Endothelial cell of umbilical vein (primary cell): ENCODE measurements at regions not wholly inside any gene's neighbourhood (a gene's known extent, or its start where the extent isn't known, plus 50 kb on each side); places are given as distances from the start of the nearest gene placed in this dataset.

Experiments used
- BruUV-seq: library from RNA; stranded (reverse); fragments of 400-500 nt; replicated peaks from 2 replicates; lab custom pipeline; 2021; lab: Mats Ljungman, UMichigan
- CTCF ChIA-PET: fragments of 300-600, 350-600 bp; sonication (Branson Sonifier 250); formaldehyde crosslinking; loops from one replicate; lab custom pipeline; 2021; ENCODE audit warnings: antibody characterized with exemption, inconsistent platforms; lab: Charles Lee
- POLR2A ChIA-PET: fragments of 300-600, 350-600 bp; sonication (Branson Sonifier 250); formaldehyde crosslinking; loops from one replicate; lab custom pipeline; 2021; ENCODE audit warnings: antibody characterized with exemption, inconsistent platforms; lab: Charles Lee
- DNase-seq: peaks from one replicate; pipeline ENCODE4 v3.0.0-alpha.2; 2011; ENCODE audit warnings: low read depth, low spot score
- FAIRE-seq: peaks from 2 replicates; lab custom pipeline; 2011; peaks lifted over from hg19 to GRCh38; lab: Jason Lieb, UNC
- H2AFZ ChIP-seq: 2 replicates; pipeline ENCODE4 v1.6.0; 2012; ENCODE audit warnings: low read depth, low read length, control low read depth, inconsistent platforms
- H3K27ac ChIP-seq: 2 replicates; pipeline ENCODE4 v1.5.1; 2011; ENCODE audit warnings: low read depth, mild to moderate bottlenecking, control low read depth, low read length, moderate library complexity; ENCODE audit not compliant: insufficient read depth
- H3K27me3 ChIP-seq, 2 experiments: 2 replicates each; pipeline versions ENCODE4 v1.6.0 to v1.6.1; 2011; ENCODE audit warnings: low read length in 2 of 2, mixed read lengths in 1 of 2; ENCODE audit not compliant: control insufficient read depth in 2 of 2, insufficient read depth in 2 of 2
- H3K36me3 ChIP-seq, 2 experiments: 2 replicates in 1 of 2; 3 replicates in 1 of 2; pipeline ENCODE4 v1.5.1; 2011; ENCODE audit warnings: low read length in 2 of 2, mild to moderate bottlenecking in 1 of 2, moderate library complexity in 1 of 2; ENCODE audit not compliant: control insufficient read depth in 2 of 2, insufficient read depth in 2 of 2; ENCODE audit errors: extremely low read depth in 1 of 2
- H3K4me1 ChIP-seq: 3 replicates; pipeline ENCODE4 v1.5.1; 2011; ENCODE audit warnings: mild to moderate bottlenecking, low read length; ENCODE audit not compliant: control insufficient read depth, insufficient read depth; ENCODE audit errors: extremely low read depth
- H3K4me2 ChIP-seq: 2 replicates; pipeline ENCODE4 v1.6.1; 2011; ENCODE audit warnings: low read length, control low read depth, mixed read lengths; ENCODE audit not compliant: insufficient read depth
- H3K4me3 ChIP-seq, 3 experiments: fragments of 200-600 bp in 1 of 3; sonication (generic), shearing (Covaris generic) in 1 of 3; replicated peaks in 1 of 3; 2 replicates each; pipeline ENCODE4 v1.5.1; 2011 to 2016; ENCODE audit warnings: control low read depth in 3 of 3, low read length in 3 of 3, mild to moderate bottlenecking in 2 of 3, inconsistent platforms in 1 of 3, low read depth in 1 of 3, moderate library complexity in 1 of 3; ENCODE audit not compliant: insufficient read depth in 1 of 3
- H3K79me2 ChIP-seq: 2 replicates; pipeline ENCODE4 v1.6.0; 2012; ENCODE audit warnings: low read length, inconsistent platforms; ENCODE audit not compliant: control insufficient read depth, insufficient read depth
- H3K9ac ChIP-seq: replicated peaks from 2 replicates; pipeline ENCODE3; 2011; ENCODE audit warnings: low read length, control low read depth; ENCODE audit not compliant: insufficient read depth; ENCODE audit errors: extremely low read depth
- H3K9me1 ChIP-seq: replicated peaks from 3 replicates; pipeline ENCODE4 v1.6.0; 2011; ENCODE audit warnings: mild to moderate bottlenecking, low read length; ENCODE audit not compliant: control insufficient read depth, insufficient read depth; ENCODE audit errors: extremely low read depth
- H3K9me3 ChIP-seq: replicated peaks from 2 replicates; pipeline ENCODE4 v1.5.1; 2012; ENCODE audit warnings: low read length, inconsistent platforms; ENCODE audit not compliant: control insufficient read depth, insufficient read depth
- H4K20me1 ChIP-seq: replicated peaks from 2 replicates; pipeline ENCODE3; 2011; ENCODE audit warnings: mild to moderate bottlenecking, low read length; ENCODE audit not compliant: control insufficient read depth, insufficient read depth; ENCODE audit errors: extremely low read depth
- EZH2 ChIP-seq: IDR thresholded peaks from 2 replicates; pipeline ENCODE4 v1.6.1; 2012; ENCODE audit warnings: borderline replicate concordance, low read depth, mild to moderate bottlenecking, moderate library complexity, low read length, inconsistent platforms; ENCODE audit not compliant: severe bottlenecking
- FOS ChIP-seq: IDR thresholded peaks from 2 replicates; pipeline ENCODE4 v1.6.1; 2011; ENCODE audit warnings: mild to moderate bottlenecking, low read length, moderate library complexity, borderline replicate concordance; ENCODE audit not compliant: insufficient read depth
- GATA2 ChIP-seq: IDR thresholded peaks from 2 replicates; pipeline ENCODE4 v1.7.0; 2011; ENCODE audit warnings: low read depth, mild to moderate bottlenecking, moderate library complexity, mixed read lengths, low read length; ENCODE audit not compliant: insufficient read length, insufficient read depth
- JUN ChIP-seq: IDR thresholded peaks from 2 replicates; pipeline ENCODE4 v1.6.1; 2011; ENCODE audit warnings: borderline replicate concordance, low read depth; ENCODE audit not compliant: insufficient read length, insufficient read depth
- MYC ChIP-seq: IDR thresholded peaks from one replicate; pipeline ENCODE4 v1.6.1; 2011; ENCODE audit warnings: mild to moderate bottlenecking, low read depth, low read length
- POLR2A ChIP-seq: IDR thresholded peaks from 2 replicates; pipeline ENCODE4 v1.6.1; 2012; ENCODE audit warnings: low read depth, mild to moderate bottlenecking, control low read depth, low read length
- POLR2AphosphoS5 ChIP-seq: IDR thresholded peaks from 2 replicates; pipeline ENCODE4 v1.6.1; 2012; ENCODE audit warnings: low read depth, mild to moderate bottlenecking, control low read depth, low read length, moderate library complexity; ENCODE audit not compliant: insufficient read depth
- dilution Hi-C: fragments of 300-500 bp; cut with MboI; formaldehyde crosslinking; loops from one replicate; pipeline ENCODE4 v1.15.0; 2019; ENCODE audit warnings: low sequenced_read_pairs; ENCODE audit not compliant: extremely low pct_ligation_motif_present
- intact Hi-C: fragments of 100-400 bp; cut with micrococcal nuclease; formaldehyde crosslinking; loops from one replicate; pipeline ENCODE4 v1.10.0; 2022
- TF ChIP-seq, protein P1 (sequence below), 2 donors: IDR thresholded peaks; 1 replicate in 1 of 2; 2 replicates in 1 of 2; pipeline ENCODE4 v1.5.1; 2011; ENCODE audit warnings: low read length in 2 of 2, mild to moderate bottlenecking in 2 of 2, moderate library complexity in 2 of 2, control low read depth in 1 of 2, inconsistent platforms in 1 of 2, low read depth in 1 of 2; ENCODE audit not compliant: insufficient read depth in 1 of 2; ENCODE audit errors: extremely low read depth in 1 of 2
- TF ChIP-seq, protein P2 (sequence below): IDR thresholded peaks from 2 replicates; pipeline ENCODE4 v1.6.1; 2011; ENCODE audit not compliant: insufficient read depth, insufficient read length

DNA sequence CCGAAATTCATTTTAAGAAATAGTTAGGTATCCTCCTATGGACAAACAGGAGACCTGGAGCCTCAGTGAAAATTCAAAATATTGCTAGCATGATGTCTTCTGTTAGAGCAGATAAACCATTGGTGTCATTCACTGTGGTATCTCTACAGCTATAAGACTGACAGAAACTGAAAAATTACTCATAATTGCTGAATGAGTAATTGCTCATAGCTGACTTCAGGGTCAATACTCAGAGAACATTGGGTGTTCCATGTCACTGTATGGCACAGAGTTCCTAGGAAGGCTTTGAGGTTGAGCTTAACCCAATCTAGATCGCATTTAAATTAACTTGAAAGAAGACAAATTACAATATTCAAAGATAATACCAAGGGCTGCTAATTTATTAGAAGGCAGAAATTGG, 109.0 kb downstream of the HSFY2 start:
- H3K4me2 ChIP-seq, result no peak overlapping the region
- no peaks in the 10 kb centered on the region for H3K36me3 ChIP-seq
- no TSS peak for BruUV-seq
- CTCF ChIA-PET, result no interaction called here
- intact Hi-C loops, result no loop called here
- H3K79me2 ChIP-seq, result no peaks in the 10 kb centered on the region
- H3K4me3 ChIP-seq, result no peak overlapping the region
- no peak overlapping the region for H2AFZ ChIP-seq
- no peaks in the 10 kb centered on the region for H3K9me3 ChIP-seq
- H3K27me3 ChIP-seq, result no peaks in the 10 kb centered on the region
- H3K9me1 ChIP-seq, result no peaks in the 10 kb centered on the region
- DNase-seq (no peak), FAIRE-seq (peak; percentile 28)
- no peak overlapping the region for H3K9ac ChIP-seq
- H3K4me1 ChIP-seq, result no peaks in the 10 kb centered on the region
- no peaks in the 10 kb centered on the region for H4K20me1 ChIP-seq
- no peak overlapping the region for H3K27ac ChIP-seq
- POLR2A ChIA-PET, result no interaction called here
- TF ChIP-seq POLR2AphosphoS5, result no peak
- no peak for TF ChIP-seq JUN
- TF ChIP-seq, protein P1, sequence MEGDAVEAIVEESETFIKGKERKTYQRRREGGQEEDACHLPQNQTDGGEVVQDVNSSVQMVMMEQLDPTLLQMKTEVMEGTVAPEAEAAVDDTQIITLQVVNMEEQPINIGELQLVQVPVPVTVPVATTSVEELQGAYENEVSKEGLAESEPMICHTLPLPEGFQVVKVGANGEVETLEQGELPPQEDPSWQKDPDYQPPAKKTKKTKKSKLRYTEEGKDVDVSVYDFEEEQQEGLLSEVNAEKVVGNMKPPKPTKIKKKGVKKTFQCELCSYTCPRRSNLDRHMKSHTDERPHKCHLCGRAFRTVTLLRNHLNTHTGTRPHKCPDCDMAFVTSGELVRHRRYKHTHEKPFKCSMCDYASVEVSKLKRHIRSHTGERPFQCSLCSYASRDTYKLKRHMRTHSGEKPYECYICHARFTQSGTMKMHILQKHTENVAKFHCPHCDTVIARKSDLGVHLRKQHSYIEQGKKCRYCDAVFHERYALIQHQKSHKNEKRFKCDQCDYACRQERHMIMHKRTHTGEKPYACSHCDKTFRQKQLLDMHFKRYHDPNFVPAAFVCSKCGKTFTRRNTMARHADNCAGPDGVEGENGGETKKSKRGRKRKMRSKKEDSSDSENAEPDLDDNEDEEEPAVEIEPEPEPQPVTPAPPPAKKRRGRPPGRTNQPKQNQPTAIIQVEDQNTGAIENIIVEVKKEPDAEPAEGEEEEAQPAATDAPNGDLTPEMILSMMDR (IDR thresholded peaks at IDR 0.05; ENCODE audit: extremely low read depth in 1 of 2, insufficient read depth in 1 of 2, low read depth in 1 of 2, low read length in 2 of 2), result no peak
- no peak for TF ChIP-seq MYC
- no peak for TF ChIP-seq FOS
- no peak for TF ChIP-seq GATA2
- no peak for TF ChIP-seq EZH2
- TF ChIP-seq POLR2A, result no peak
- TF ChIP-seq, protein P2, sequence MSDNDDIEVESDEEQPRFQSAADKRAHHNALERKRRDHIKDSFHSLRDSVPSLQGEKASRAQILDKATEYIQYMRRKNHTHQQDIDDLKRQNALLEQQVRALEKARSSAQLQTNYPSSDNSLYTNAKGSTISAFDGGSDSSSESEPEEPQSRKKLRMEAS, result no peak
- dilution Hi-C loops, result no loop called here
